Endothelial cell of umbilical vein (primary cell): ENCODE measurements at regions not wholly inside any gene's neighbourhood (a gene's known extent, or its start where the extent isn't known, plus 50 kb on each side); places are given as distances from the start of the nearest gene placed in this dataset.

Experiments
- BruUV-seq: library from RNA; stranded (reverse); fragments of 400-500 nt; replicated peaks from 2 replicates; lab custom pipeline; 2021; lab: Mats Ljungman, UMichigan
- CTCF ChIA-PET: fragments of 300-600, 350-600 bp; sonication (Branson Sonifier 250); formaldehyde crosslinking; loops from one replicate; lab custom pipeline; 2021; ENCODE audit warnings: antibody characterized with exemption, inconsistent platforms; lab: Charles Lee
- POLR2A ChIA-PET: fragments of 300-600, 350-600 bp; sonication (Branson Sonifier 250); formaldehyde crosslinking; loops from one replicate; lab custom pipeline; 2021; ENCODE audit warnings: antibody characterized with exemption, inconsistent platforms; lab: Charles Lee
- DNase-seq: peaks from one replicate; pipeline ENCODE4 v3.0.0-alpha.2; 2011; ENCODE audit warnings: low read depth, low spot score
- FAIRE-seq: peaks from 2 replicates; lab custom pipeline; 2011; peaks lifted over from hg19 to GRCh38; lab: Jason Lieb, UNC
- H2AFZ ChIP-seq: 2 replicates; pipeline ENCODE4 v1.6.0; 2012; ENCODE audit warnings: low read depth, low read length, control low read depth, inconsistent platforms
- H3K27ac ChIP-seq: 2 replicates; pipeline ENCODE4 v1.5.1; 2011; ENCODE audit warnings: low read depth, mild to moderate bottlenecking, control low read depth, low read length, moderate library complexity; ENCODE audit not compliant: insufficient read depth
- H3K27me3 ChIP-seq, 2 experiments: 2 replicates each; pipeline versions ENCODE4 v1.6.0 to v1.6.1; 2011; ENCODE audit warnings: low read length in 2 of 2, mixed read lengths in 1 of 2; ENCODE audit not compliant: control insufficient read depth in 2 of 2, insufficient read depth in 2 of 2
- H3K36me3 ChIP-seq, 2 experiments: 2 replicates in 1 of 2; 3 replicates in 1 of 2; pipeline ENCODE4 v1.5.1; 2011; ENCODE audit warnings: low read length in 2 of 2, mild to moderate bottlenecking in 1 of 2, moderate library complexity in 1 of 2; ENCODE audit not compliant: control insufficient read depth in 2 of 2, insufficient read depth in 2 of 2; ENCODE audit errors: extremely low read depth in 1 of 2
- H3K4me1 ChIP-seq: 3 replicates; pipeline ENCODE4 v1.5.1; 2011; ENCODE audit warnings: mild to moderate bottlenecking, low read length; ENCODE audit not compliant: control insufficient read depth, insufficient read depth; ENCODE audit errors: extremely low read depth
- H3K4me2 ChIP-seq: 2 replicates; pipeline ENCODE4 v1.6.1; 2011; ENCODE audit warnings: low read length, control low read depth, mixed read lengths; ENCODE audit not compliant: insufficient read depth
- H3K4me3 ChIP-seq, 3 experiments: fragments of 200-600 bp in 1 of 3; sonication (generic), shearing (Covaris generic) in 1 of 3; replicated peaks in 1 of 3; 2 replicates each; pipeline ENCODE4 v1.5.1; 2011 to 2016; ENCODE audit warnings: control low read depth in 3 of 3, low read length in 3 of 3, mild to moderate bottlenecking in 2 of 3, inconsistent platforms in 1 of 3, low read depth in 1 of 3, moderate library complexity in 1 of 3; ENCODE audit not compliant: insufficient read depth in 1 of 3
- H3K79me2 ChIP-seq: 2 replicates; pipeline ENCODE4 v1.6.0; 2012; ENCODE audit warnings: low read length, inconsistent platforms; ENCODE audit not compliant: control insufficient read depth, insufficient read depth
- H3K9ac ChIP-seq: replicated peaks from 2 replicates; pipeline ENCODE3; 2011; ENCODE audit warnings: low read length, control low read depth; ENCODE audit not compliant: insufficient read depth; ENCODE audit errors: extremely low read depth
- H3K9me1 ChIP-seq: replicated peaks from 3 replicates; pipeline ENCODE4 v1.6.0; 2011; ENCODE audit warnings: mild to moderate bottlenecking, low read length; ENCODE audit not compliant: control insufficient read depth, insufficient read depth; ENCODE audit errors: extremely low read depth
- H3K9me3 ChIP-seq: replicated peaks from 2 replicates; pipeline ENCODE4 v1.5.1; 2012; ENCODE audit warnings: low read length, inconsistent platforms; ENCODE audit not compliant: control insufficient read depth, insufficient read depth
- H4K20me1 ChIP-seq: replicated peaks from 2 replicates; pipeline ENCODE3; 2011; ENCODE audit warnings: mild to moderate bottlenecking, low read length; ENCODE audit not compliant: control insufficient read depth, insufficient read depth; ENCODE audit errors: extremely low read depth
- CTCF ChIP-seq, 2 donors: IDR thresholded peaks; 1 replicate in 1 of 2; 2 replicates in 1 of 2; pipeline ENCODE4 v1.5.1; 2011; ENCODE audit warnings: low read length in 2 of 2, mild to moderate bottlenecking in 2 of 2, moderate library complexity in 2 of 2, control low read depth in 1 of 2, inconsistent platforms in 1 of 2, low read depth in 1 of 2; ENCODE audit not compliant: insufficient read depth in 1 of 2; ENCODE audit errors: extremely low read depth in 1 of 2
- EZH2 ChIP-seq: IDR thresholded peaks from 2 replicates; pipeline ENCODE4 v1.6.1; 2012; ENCODE audit warnings: borderline replicate concordance, low read depth, mild to moderate bottlenecking, moderate library complexity, low read length, inconsistent platforms; ENCODE audit not compliant: severe bottlenecking
- FOS ChIP-seq: IDR thresholded peaks from 2 replicates; pipeline ENCODE4 v1.6.1; 2011; ENCODE audit warnings: mild to moderate bottlenecking, low read length, moderate library complexity, borderline replicate concordance; ENCODE audit not compliant: insufficient read depth
- GATA2 ChIP-seq: IDR thresholded peaks from 2 replicates; pipeline ENCODE4 v1.7.0; 2011; ENCODE audit warnings: low read depth, mild to moderate bottlenecking, moderate library complexity, mixed read lengths, low read length; ENCODE audit not compliant: insufficient read length, insufficient read depth
- JUN ChIP-seq: IDR thresholded peaks from 2 replicates; pipeline ENCODE4 v1.6.1; 2011; ENCODE audit warnings: borderline replicate concordance, low read depth; ENCODE audit not compliant: insufficient read length, insufficient read depth
- MAX ChIP-seq: IDR thresholded peaks from 2 replicates; pipeline ENCODE4 v1.6.1; 2011; ENCODE audit not compliant: insufficient read depth, insufficient read length
- MYC ChIP-seq: IDR thresholded peaks from one replicate; pipeline ENCODE4 v1.6.1; 2011; ENCODE audit warnings: mild to moderate bottlenecking, low read depth, low read length
- POLR2A ChIP-seq: IDR thresholded peaks from 2 replicates; pipeline ENCODE4 v1.6.1; 2012; ENCODE audit warnings: low read depth, mild to moderate bottlenecking, control low read depth, low read length
- POLR2AphosphoS5 ChIP-seq: IDR thresholded peaks from 2 replicates; pipeline ENCODE4 v1.6.1; 2012; ENCODE audit warnings: low read depth, mild to moderate bottlenecking, control low read depth, low read length, moderate library complexity; ENCODE audit not compliant: insufficient read depth
- dilution Hi-C: fragments of 300-500 bp; cut with MboI; formaldehyde crosslinking; loops from one replicate; pipeline ENCODE4 v1.15.0; 2019; ENCODE audit warnings: low sequenced_read_pairs; ENCODE audit not compliant: extremely low pct_ligation_motif_present
- intact Hi-C: fragments of 100-400 bp; cut with micrococcal nuclease; formaldehyde crosslinking; loops from one replicate; pipeline ENCODE4 v1.10.0; 2022

GRCh38 chr12:124454735-124455134, 112.7 kb downstream of the NCOR2 start:
- H3K36me3 ChIP-seq = peaks cover 0 to 6% of the 10 kb centered on the region in 2 experiments
- no peak for DNase-seq
- ChIA-PET CTCF (interaction anchor here (1.4 to 2.1 kb wide), 3 partner anchors 12 to 228 kb away, joined by 3 to 12 read pairs (median 4); no protein-coding TSS in a partner anchor), POLR2A (interaction anchor here (1.0 kb wide), 1 partner anchor 11 kb away, joined by 4 read pairs; no protein-coding TSS in a partner anchor)
- FAIRE-seq = no peak
- no peaks in the 10 kb centered on the region for H3K27me3 ChIP-seq
- no peaks in the 10 kb centered on the region for H3K9me3 ChIP-seq
- H3K4me1 ChIP-seq = peaks cover 29% of the 10 kb centered on the region
- H3K9me1 ChIP-seq = no peaks in the 10 kb centered on the region
- TF ChIP-seq POLR2A (no peak), FOS (no peak), MYC (no peak), JUN (no peak), CTCF (IDR thresholded peaks at IDR 0.05; ENCODE audit: extremely low read depth in 1 of 2, insufficient read depth in 1 of 2, low read depth in 1 of 2, low read length in 2 of 2) (no peak), GATA2 (no peak), EZH2 (no peak), POLR2AphosphoS5 (no peak), MAX (no peak)
- H3K4me3 ChIP-seq = no peak overlapping the region
- H3K27ac ChIP-seq = no peak overlapping the region
- peaks cover 2% of the 10 kb centered on the region for H3K79me2 ChIP-seq
- BruUV-seq = no TSS peak
- H2AFZ ChIP-seq = no peak overlapping the region
- no peak overlapping the region for H3K9ac ChIP-seq
- intact Hi-C loops = loop anchor here (5.0 kb wide), 1 partner anchor 313 kb away; no protein-coding TSS in a partner anchor
- dilution Hi-C loops = no loop called here
- no peak overlapping the region for H3K4me2 ChIP-seq
- no peaks in the 10 kb centered on the region for H4K20me1 ChIP-seq
